ENCODE measurements at regions not wholly inside any gene's neighbourhood (a gene's known extent, or its start where the extent isn't known, plus 50 kb on each side); places are given as distances from the start of the nearest gene placed in this dataset.

- TF ChIP-seq POLR2AphosphoS5 (IDR thresholded peaks at IDR 0.05; ENCODE audit: low read depth, low read length): no peak
- no peak for TF ChIP-seq POLR2A (IDR thresholded peaks at IDR 0.05; ENCODE audit: low read depth, low read length)
Observed at GRCh38 chr16:51470492-51470891, 319.4 kb upstream of the SALL1 start.

Measured in GM12892 (cell line).